Astrocyte (in vitro differentiated cells and primary cell): ENCODE measurements at regions not wholly inside any gene's neighbourhood (a gene's known extent, or its start where the extent isn't known, plus 50 kb on each side); places are given as distances from the start of the nearest gene placed in this dataset.

ENCODE experiments used
- CTCF ChIP-seq: IDR thresholded peaks from 2 replicates; pipeline ENCODE4 v1.5.1; 2011; ENCODE audit warnings: low read depth, mild to moderate bottlenecking, inconsistent platforms, low read length, moderate library complexity; ENCODE audit not compliant: insufficient read depth
- EZH2 ChIP-seq: IDR thresholded peaks from 2 replicates; pipeline ENCODE4 v1.6.1; 2012; ENCODE audit warnings: mild to moderate bottlenecking, low read length, inconsistent platforms; ENCODE audit not compliant: insufficient read depth

- TF ChIP-seq CTCF (no peak), EZH2 (no peak)
Measured at GRCh38 chr1:187622545-187622944, 793.8 kb downstream of the PLA2G4A start.
